ENCODE measurements at regions not wholly inside any gene's neighbourhood (a gene's known extent, or its start where the extent isn't known, plus 50 kb on each side); places are given as distances from the start of the nearest gene placed in this dataset.

- no peaks in the 10 kb centered on the region for H3K4me1 ChIP-seq (replicated peaks in 1 of 4; ENCODE audit: control insufficient read depth in 3 of 4, insufficient read depth in 4 of 4, low read length in 3 of 4)
- no peak overlapping the region for H2AK5ac ChIP-seq (ENCODE audit: low read depth, low read length)
- no peaks in the 10 kb centered on the region for H3K27me3 ChIP-seq (replicated peaks in 1 of 4; ENCODE audit: control insufficient read depth in 3 of 4, extremely low read depth in 1 of 4, insufficient read depth in 3 of 4, low read length in 3 of 4)
- DNase-seq (ENCODE audit: low read depth in 1 of 2, low spot score in 2 of 2) (peak; percentile 23 to 65), FAIRE-seq (peak; percentile 96)
- 24% methylated on average over 1 of the region's 1 CpG; no CpG with 5 or more reads in 1 of the 2 experiments for WGBS, 2 experiments (ENCODE audit: extremely low coverage in 1 of 2, insufficient coverage in 1 of 2, insufficient read length in 1 of 2, insufficient replicate concordance in 2 of 2, low coverage in 1 of 2, low lambda C conversion rate in 2 of 2, missing lambda C conversion rate in 1 of 2)
- H3K4me3 ChIP-seq (ENCODE audit: extremely low read depth in 1 of 4, insufficient read depth in 2 of 4, low read depth in 3 of 4, low read length in 4 of 4), result no peak overlapping the region
- H3K14ac ChIP-seq (ENCODE audit: insufficient read length), result no peak overlapping the region
- H3K23me2 ChIP-seq (ENCODE audit: low read depth, low read length), result no peaks in the 10 kb centered on the region
- H4K8ac ChIP-seq (ENCODE audit: extremely low read depth, insufficient read depth, low read length), result no peak overlapping the region
- ChIA-PET CTCF (ENCODE audit: partially characterized antibody) (interaction anchor here (0.5 to 4.3 kb wide), 12 partner anchors 9 to 1563 kb away, joined by 3 to 42 read pairs (median 4); partner anchors contain the start of gene FSIP2), POLR2A (ENCODE audit: partially characterized antibody) (interaction anchor here (0.6 kb wide), 1 partner anchor 861 kb away, joined by 3 read pairs; no protein-coding TSS in a partner anchor)
- H3K9ac ChIP-seq (replicated peaks in 1 of 4; ENCODE audit: extremely low read depth in 1 of 4, low read depth in 3 of 4, low read length in 3 of 4), result no peak overlapping the region
- H2BK12ac ChIP-seq (ENCODE audit: low read depth, low read length), result no peak overlapping the region
- H3K4me2 ChIP-seq (ENCODE audit: insufficient read depth in 1 of 2, low read depth in 2 of 2, low read length in 2 of 2), result no peak overlapping the region
- H3K36me3 ChIP-seq (ENCODE audit: control insufficient read depth in 2 of 4, insufficient read depth in 4 of 4, low read length in 3 of 4), result no peaks in the 10 kb centered on the region
- H2BK15ac ChIP-seq (ENCODE audit: low read length), result no peak overlapping the region
- no peaks in the 10 kb centered on the region for H3K79me2 ChIP-seq (ENCODE audit: control insufficient read depth in 1 of 2, insufficient read depth in 2 of 2, low read length in 2 of 2)
- H2BK120ac ChIP-seq (replicated peaks; ENCODE audit: low read depth, low read length), result no peak overlapping the region
- no peak overlapping the region for H3K18ac ChIP-seq (ENCODE audit: extremely low read depth, low read length)
- H3K23ac ChIP-seq (ENCODE audit: insufficient read length), result no peak overlapping the region
- no peaks in the 10 kb centered on the region for H3K79me1 ChIP-seq (ENCODE audit: low read depth, low read length)
- H2BK5ac ChIP-seq (ENCODE audit: low read depth, low read length), result no peak overlapping the region
- no peak overlapping the region for H3K56ac ChIP-seq (replicated peaks; ENCODE audit: insufficient read length, low read depth, low read length)
- H2BK20ac ChIP-seq (ENCODE audit: low read length), result no peak overlapping the region
- no peak overlapping the region for H4K5ac ChIP-seq (ENCODE audit: insufficient read length, low read depth, low read length)
- H4K91ac ChIP-seq (replicated peaks; ENCODE audit: insufficient read length, low read length), result no peak overlapping the region
- no peak overlapping the region for H3K27ac ChIP-seq (ENCODE audit: low read depth, low read length)
- H2AFZ ChIP-seq (ENCODE audit: low read length), result no peak overlapping the region
- H3K9me3 ChIP-seq (ENCODE audit: insufficient read depth in 2 of 2, low read depth in 1 of 2, low read length in 1 of 2), result no peaks in the 10 kb centered on the region
- no peaks in the 10 kb centered on the region for H4K20me1 ChIP-seq (replicated peaks in 1 of 2; ENCODE audit: control insufficient read depth in 1 of 2, insufficient read depth in 2 of 2, low read length in 2 of 2)
- H3K4ac ChIP-seq (replicated peaks; ENCODE audit: insufficient read length, low read depth, low read length), result no peak overlapping the region
- TF ChIP-seq POLR2A (IDR thresholded peaks at IDR 0.05; ENCODE audit: control extremely low read depth in 1 of 2, low read depth in 2 of 2, low read length in 2 of 2), result no peak
- no peak for TF ChIP-seq POLR2AphosphoS5 (IDR thresholded peaks at IDR 0.05; ENCODE audit: low read depth, low read length)
- TF ChIP-seq CBX8 (IDR thresholded peaks at IDR 0.05; ENCODE audit: borderline replicate concordance, low read depth, low read length), result no peak
- TF ChIP-seq RAD21 (IDR thresholded peaks at IDR 0.05 in 1 of 2, conservative IDR thresholded peaks at IDR 0.05 in 1 of 2; ENCODE audit: low read depth in 2 of 2, low read length in 2 of 2), result peak; percentile 96
- no peak for TF ChIP-seq MAX (IDR thresholded peaks at IDR 0.05)
- no peak for TF ChIP-seq CHD2 (IDR thresholded peaks at IDR 0.05; ENCODE audit: low read length)
- no peak for TF ChIP-seq FOSL1 (IDR thresholded peaks at IDR 0.05; ENCODE audit: insufficient read depth, low read depth, low read length)
- TF ChIP-seq KDM4A (IDR thresholded peaks at IDR 0.05; ENCODE audit: low read depth, low read length, severe bottlenecking), result no peak
- no peak for TF ChIP-seq PHF8 (conservative IDR thresholded peaks at IDR 0.05; ENCODE audit: low read depth, low read length)
- no peak for TF ChIP-seq SIN3A (conservative IDR thresholded peaks at IDR 0.05 in 1 of 2, IDR thresholded peaks at IDR 0.05 in 1 of 2; ENCODE audit: low read depth in 1 of 2, low read length in 2 of 2)
- TF ChIP-seq, protein P1, sequence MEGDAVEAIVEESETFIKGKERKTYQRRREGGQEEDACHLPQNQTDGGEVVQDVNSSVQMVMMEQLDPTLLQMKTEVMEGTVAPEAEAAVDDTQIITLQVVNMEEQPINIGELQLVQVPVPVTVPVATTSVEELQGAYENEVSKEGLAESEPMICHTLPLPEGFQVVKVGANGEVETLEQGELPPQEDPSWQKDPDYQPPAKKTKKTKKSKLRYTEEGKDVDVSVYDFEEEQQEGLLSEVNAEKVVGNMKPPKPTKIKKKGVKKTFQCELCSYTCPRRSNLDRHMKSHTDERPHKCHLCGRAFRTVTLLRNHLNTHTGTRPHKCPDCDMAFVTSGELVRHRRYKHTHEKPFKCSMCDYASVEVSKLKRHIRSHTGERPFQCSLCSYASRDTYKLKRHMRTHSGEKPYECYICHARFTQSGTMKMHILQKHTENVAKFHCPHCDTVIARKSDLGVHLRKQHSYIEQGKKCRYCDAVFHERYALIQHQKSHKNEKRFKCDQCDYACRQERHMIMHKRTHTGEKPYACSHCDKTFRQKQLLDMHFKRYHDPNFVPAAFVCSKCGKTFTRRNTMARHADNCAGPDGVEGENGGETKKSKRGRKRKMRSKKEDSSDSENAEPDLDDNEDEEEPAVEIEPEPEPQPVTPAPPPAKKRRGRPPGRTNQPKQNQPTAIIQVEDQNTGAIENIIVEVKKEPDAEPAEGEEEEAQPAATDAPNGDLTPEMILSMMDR (IDR thresholded peaks at IDR 0.05; ENCODE audit: control extremely low read depth in 1 of 3, insufficient read depth in 1 of 3, low read depth in 1 of 3, low read length in 3 of 3), result peak; percentile 58 to 84 (median 75)
- TF ChIP-seq BRCA1 (IDR thresholded peaks at IDR 0.05; ENCODE audit: low read depth, low read length), result no peak
Measured at GRCh38 chr2:185208261-185208660, 530.3 kb upstream of the FSIP2 start.

Measured in H1 (cell line).